ENCODE measurements at regions not wholly inside any gene's neighbourhood (a gene's known extent, or its start where the extent isn't known, plus 50 kb on each side); places are given as distances from the start of the nearest gene placed in this dataset.

DNA sequence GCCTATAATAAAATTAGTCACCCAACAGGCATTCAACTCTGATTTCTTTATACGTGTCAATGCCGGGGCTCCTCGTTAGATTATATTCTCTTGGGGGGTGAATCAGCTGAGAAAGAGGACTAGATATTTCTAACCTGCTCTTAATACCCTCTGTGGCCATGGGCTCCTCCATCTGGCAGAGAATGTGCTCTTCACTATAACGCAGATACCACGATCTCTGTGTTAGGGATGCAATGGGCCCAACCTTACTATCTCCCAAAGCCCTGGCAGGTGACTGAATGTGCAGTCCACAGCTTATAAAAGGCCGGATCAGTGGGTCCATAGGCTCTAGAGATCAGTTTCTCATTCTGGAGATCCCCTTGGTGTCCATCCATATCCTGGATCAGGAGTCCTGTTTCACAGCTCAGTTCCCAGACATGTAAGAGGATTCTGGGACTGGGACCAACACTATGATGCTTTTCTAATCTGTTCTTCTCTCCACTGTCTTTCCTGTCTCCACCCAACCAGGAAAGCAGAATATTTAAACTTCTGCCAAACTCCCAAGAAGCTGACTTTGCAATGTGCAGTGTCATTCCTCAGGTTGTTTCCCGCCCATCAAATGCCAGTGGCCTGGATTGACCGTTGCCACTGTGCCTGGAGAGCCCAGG lies 71.4 kb upstream of the CELF4 start:
- TF ChIP-seq, protein P1, sequence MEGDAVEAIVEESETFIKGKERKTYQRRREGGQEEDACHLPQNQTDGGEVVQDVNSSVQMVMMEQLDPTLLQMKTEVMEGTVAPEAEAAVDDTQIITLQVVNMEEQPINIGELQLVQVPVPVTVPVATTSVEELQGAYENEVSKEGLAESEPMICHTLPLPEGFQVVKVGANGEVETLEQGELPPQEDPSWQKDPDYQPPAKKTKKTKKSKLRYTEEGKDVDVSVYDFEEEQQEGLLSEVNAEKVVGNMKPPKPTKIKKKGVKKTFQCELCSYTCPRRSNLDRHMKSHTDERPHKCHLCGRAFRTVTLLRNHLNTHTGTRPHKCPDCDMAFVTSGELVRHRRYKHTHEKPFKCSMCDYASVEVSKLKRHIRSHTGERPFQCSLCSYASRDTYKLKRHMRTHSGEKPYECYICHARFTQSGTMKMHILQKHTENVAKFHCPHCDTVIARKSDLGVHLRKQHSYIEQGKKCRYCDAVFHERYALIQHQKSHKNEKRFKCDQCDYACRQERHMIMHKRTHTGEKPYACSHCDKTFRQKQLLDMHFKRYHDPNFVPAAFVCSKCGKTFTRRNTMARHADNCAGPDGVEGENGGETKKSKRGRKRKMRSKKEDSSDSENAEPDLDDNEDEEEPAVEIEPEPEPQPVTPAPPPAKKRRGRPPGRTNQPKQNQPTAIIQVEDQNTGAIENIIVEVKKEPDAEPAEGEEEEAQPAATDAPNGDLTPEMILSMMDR (IDR thresholded peaks at IDR 0.05) = no peak
- no peak for TF ChIP-seq POLR2AphosphoS5 (IDR thresholded peaks at IDR 0.05)
- no peak for TF ChIP-seq POLR2A (IDR thresholded peaks at IDR 0.05)
